ENCODE measurements at regions not wholly inside any gene's neighbourhood (a gene's known extent, or its start where the extent isn't known, plus 50 kb on each side); places are given as distances from the start of the nearest gene placed in this dataset.

DNA sequence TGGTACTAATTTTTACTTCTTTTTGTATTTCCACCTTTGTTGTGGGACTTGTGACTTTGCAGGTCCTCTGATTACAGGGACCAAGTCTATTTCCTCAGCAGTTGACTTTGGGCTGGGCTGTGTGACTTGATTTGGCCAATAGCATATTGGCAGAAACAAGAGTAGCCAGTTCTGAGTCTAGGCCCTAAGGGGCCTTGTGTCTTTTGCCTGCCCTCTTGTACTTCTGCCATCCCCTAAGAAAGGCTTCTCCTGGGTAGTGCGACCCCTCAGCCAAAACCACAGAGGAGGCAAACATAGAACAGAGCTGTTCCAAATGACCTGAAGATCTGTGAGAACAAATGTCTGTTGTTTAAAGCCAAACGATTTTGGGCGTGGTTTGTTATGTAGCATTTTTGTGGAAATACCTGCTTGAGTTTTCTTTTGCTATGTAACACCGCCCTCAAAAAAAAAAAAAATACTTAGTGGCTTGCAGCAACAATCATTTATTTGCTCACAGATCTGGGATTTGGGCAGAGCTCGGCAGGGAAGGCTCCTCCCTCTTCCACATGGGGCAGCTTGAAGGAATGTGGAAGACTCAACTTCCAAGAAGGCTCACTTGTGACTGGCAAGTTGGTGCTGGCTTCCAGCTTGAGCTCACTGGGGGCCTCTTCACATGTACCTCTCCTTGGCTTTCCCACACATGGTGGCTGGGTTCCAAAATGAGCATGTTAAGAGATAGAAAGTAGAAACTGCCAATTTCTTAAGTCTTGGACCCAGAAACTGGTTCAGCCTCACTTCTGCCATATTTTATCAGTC, 423.0 kb upstream of the CNKSR2 start:
- ChIA-PET CTCF (no interaction called here), POLR2A (no interaction called here)
- Histone ChIP-seq H3K4me1 (ENCODE audit: control insufficient read depth, insufficient read depth, low read length) (no peaks in the 10 kb centered on the region), H3K9me3 (ENCODE audit: control insufficient read depth, insufficient read depth, low read depth, low read length) (no peaks in the 10 kb centered on the region), H3K36me3 (ENCODE audit: control insufficient read depth in 2 of 2, insufficient read depth in 1 of 2, low read length in 2 of 2) (no peaks in the 10 kb centered on the region), H3K4me3 (ENCODE audit: low read depth, low read length) (no peak overlapping the region), H3K27ac (ENCODE audit: extremely low read depth, low read depth, low read length) (no peak overlapping the region)
- TF ChIP-seq ZFP37 (tag by site-specific recombination; IDR thresholded peaks at IDR 0.05) (no peak), ZNF37A (tag by site-specific recombination; IDR thresholded peaks at IDR 0.05) (no peak), ZNF211 (tag by site-specific recombination; IDR thresholded peaks at IDR 0.05; ENCODE audit: low read depth) (no peak), ZEB2 (tag by site-specific recombination; IDR thresholded peaks at IDR 0.05) (no peak), OSR2 (tag by site-specific recombination; IDR thresholded peaks at IDR 0.05) (no peak)
- TF ChIP-seq, protein P1, sequence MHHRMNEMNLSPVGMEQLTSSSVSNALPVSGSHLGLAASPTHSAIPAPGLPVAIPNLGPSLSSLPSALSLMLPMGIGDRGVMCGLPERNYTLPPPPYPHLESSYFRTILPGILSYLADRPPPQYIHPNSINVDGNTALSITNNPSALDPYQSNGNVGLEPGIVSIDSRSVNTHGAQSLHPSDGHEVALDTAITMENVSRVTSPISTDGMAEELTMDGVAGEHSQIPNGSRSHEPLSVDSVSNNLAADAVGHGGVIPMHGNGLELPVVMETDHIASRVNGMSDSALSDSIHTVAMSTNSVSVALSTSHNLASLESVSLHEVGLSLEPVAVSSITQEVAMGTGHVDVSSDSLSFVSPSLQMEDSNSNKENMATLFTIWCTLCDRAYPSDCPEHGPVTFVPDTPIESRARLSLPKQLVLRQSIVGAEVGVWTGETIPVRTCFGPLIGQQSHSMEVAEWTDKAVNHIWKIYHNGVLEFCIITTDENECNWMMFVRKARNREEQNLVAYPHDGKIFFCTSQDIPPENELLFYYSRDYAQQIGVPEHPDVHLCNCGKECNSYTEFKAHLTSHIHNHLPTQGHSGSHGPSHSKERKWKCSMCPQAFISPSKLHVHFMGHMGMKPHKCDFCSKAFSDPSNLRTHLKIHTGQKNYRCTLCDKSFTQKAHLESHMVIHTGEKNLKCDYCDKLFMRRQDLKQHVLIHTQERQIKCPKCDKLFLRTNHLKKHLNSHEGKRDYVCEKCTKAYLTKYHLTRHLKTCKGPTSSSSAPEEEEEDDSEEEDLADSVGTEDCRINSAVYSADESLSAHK (tag by site-specific recombination; IDR thresholded peaks at IDR 0.05) = no peak

DNA sequence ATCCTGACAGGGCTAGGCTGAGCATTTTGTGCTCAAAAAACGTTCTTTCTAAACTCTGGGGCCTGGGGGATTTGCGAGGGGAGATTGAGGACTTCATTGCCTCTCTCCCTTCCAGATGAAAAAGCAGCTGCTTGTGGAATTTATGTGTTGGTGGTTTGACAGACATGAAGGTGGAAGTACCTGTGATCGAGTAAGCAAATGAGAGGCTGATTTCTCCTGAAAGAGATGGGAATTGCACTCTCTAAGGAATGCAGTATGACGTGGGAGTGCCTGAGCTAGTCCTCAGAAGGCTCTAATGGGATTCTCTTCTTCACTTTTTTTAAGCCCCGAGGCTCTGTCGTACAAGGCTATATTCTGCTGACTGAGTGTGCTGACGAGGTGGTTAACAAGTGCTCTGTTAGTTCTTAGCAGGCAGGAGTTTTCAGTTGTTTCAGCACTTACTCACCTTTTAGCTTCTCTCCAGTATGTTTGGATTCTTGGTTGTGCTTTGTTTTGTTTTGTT, 426.8 kb upstream of the CNKSR2 start:
- H3K4me3 ChIP-seq (ENCODE audit: low read depth, low read length) = no peak overlapping the region
- TF ChIP-seq ZNF426 (tag by site-specific recombination; IDR thresholded peaks at IDR 0.05) (no peak), ZNF558 (tag by site-specific recombination; IDR thresholded peaks at IDR 0.05) (no peak), ZNF585B (tag by site-specific recombination; IDR thresholded peaks at IDR 0.05) (no peak), ZNF292 (tag by site-specific recombination; IDR thresholded peaks at IDR 0.05; ENCODE audit: borderline replicate concordance, low read depth) (no peak), ZNF112 (tag by site-specific recombination; IDR thresholded peaks at IDR 0.05) (no peak), HOXA7 (CRISPR knock-in tag; IDR thresholded peaks at IDR 0.05; ENCODE audit: borderline replicate concordance) (no peak), EGR2 (tag by site-specific recombination; IDR thresholded peaks at IDR 0.05; ENCODE audit: low read depth) (no peak), ZNF2 (tag by site-specific recombination; IDR thresholded peaks at IDR 0.05) (no peak), ZNF169 (tag by site-specific recombination; IDR thresholded peaks at IDR 0.05) (no peak), ZNF501 (tag by site-specific recombination; IDR thresholded peaks at IDR 0.05) (no peak), ZNF549 (tag by site-specific recombination; IDR thresholded peaks at IDR 0.05) (no peak), ZBTB48 (tag by site-specific recombination; IDR thresholded peaks at IDR 0.05) (no peak), ZBTB17 (tag by site-specific recombination; IDR thresholded peaks at IDR 0.05) (no peak)
- TF ChIP-seq, protein P2, sequence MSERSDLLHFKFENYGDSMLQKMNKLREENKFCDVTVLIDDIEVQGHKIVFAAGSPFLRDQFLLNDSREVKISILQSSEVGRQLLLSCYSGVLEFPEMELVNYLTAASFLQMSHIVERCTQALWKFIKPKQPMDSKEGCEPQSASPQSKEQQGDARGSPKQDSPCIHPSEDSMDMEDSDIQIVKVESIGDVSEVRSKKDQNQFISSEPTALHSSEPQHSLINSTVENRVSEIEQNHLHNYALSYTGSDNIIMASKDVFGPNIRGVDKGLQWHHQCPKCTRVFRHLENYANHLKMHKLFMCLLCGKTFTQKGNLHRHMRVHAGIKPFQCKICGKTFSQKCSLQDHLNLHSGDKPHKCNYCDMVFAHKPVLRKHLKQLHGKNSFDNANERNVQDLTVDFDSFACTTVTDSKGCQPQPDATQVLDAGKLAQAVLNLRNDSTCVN (tag by site-specific recombination; optimal IDR thresholded peaks at IDR 0.05) = no peak
- TF ChIP-seq, protein P3, sequence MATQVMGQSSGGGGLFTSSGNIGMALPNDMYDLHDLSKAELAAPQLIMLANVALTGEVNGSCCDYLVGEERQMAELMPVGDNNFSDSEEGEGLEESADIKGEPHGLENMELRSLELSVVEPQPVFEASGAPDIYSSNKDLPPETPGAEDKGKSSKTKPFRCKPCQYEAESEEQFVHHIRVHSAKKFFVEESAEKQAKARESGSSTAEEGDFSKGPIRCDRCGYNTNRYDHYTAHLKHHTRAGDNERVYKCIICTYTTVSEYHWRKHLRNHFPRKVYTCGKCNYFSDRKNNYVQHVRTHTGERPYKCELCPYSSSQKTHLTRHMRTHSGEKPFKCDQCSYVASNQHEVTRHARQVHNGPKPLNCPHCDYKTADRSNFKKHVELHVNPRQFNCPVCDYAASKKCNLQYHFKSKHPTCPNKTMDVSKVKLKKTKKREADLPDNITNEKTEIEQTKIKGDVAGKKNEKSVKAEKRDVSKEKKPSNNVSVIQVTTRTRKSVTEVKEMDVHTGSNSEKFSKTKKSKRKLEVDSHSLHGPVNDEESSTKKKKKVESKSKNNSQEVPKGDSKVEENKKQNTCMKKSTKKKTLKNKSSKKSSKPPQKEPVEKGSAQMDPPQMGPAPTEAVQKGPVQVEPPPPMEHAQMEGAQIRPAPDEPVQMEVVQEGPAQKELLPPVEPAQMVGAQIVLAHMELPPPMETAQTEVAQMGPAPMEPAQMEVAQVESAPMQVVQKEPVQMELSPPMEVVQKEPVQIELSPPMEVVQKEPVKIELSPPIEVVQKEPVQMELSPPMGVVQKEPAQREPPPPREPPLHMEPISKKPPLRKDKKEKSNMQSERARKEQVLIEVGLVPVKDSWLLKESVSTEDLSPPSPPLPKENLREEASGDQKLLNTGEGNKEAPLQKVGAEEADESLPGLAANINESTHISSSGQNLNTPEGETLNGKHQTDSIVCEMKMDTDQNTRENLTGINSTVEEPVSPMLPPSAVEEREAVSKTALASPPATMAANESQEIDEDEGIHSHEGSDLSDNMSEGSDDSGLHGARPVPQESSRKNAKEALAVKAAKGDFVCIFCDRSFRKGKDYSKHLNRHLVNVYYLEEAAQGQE (tag by site-specific recombination; IDR thresholded peaks at IDR 0.05) = no peak
- TF ChIP-seq, protein P4, sequence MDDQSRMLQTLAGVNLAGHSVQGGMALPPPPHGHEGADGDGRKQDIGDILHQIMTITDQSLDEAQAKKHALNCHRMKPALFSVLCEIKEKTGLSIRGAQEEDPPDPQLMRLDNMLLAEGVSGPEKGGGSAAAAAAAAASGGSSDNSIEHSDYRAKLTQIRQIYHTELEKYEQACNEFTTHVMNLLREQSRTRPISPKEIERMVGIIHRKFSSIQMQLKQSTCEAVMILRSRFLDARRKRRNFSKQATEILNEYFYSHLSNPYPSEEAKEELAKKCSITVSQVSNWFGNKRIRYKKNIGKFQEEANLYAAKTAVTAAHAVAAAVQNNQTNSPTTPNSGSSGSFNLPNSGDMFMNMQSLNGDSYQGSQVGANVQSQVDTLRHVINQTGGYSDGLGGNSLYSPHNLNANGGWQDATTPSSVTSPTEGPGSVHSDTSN (CRISPR knock-in tag; IDR thresholded peaks at IDR 0.05) = no peak
- H3K36me3 ChIP-seq (ENCODE audit: control insufficient read depth in 2 of 2, insufficient read depth in 1 of 2, low read length in 2 of 2) = no peaks in the 10 kb centered on the region
- no peak overlapping the region for H3K27ac ChIP-seq (ENCODE audit: extremely low read depth, low read depth, low read length)
- H3K4me1 ChIP-seq (ENCODE audit: control insufficient read depth, insufficient read depth, low read length) = no peaks in the 10 kb centered on the region
- CTCF ChIA-PET = interaction anchor here (1.0 kb wide), 1 partner anchor 204 kb away, joined by 3 read pairs; no protein-coding TSS in a partner anchor
- POLR2A ChIA-PET = no interaction called here
- no peaks in the 10 kb centered on the region for H3K9me3 ChIP-seq (ENCODE audit: control insufficient read depth, insufficient read depth, low read depth, low read length)
